ENCODE measurements at regions not wholly inside any gene's neighbourhood (a gene's known extent, or its start where the extent isn't known, plus 50 kb on each side); places are given as distances from the start of the nearest gene placed in this dataset.

DNA sequence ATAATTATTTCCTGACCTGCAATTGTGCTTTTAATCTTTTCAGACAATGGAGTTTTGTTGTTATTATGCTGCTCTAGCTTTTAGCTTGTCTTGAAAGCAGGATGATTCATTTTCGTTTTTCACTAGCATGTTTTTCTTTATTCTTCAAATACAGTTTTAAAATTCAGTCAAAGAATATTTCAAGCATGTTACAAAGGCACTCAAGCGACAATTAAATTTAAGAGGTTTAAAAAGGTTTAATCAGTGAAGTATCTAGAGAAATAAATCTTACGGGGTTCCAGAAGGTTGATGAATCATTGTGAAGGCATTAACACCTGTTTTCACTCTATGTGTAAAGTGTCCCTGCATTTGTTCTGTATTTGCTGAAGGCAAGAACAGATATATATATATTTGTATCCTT lies 390.7 kb upstream of the TMEFF2 start:
- ChIA-PET SMC1A (ENCODE audit: uncharacterized antibody, unreplicated experiment) (interaction anchor here (1.3 kb wide), 1 partner anchor 8 kb away, joined by 3 read pairs; no protein-coding TSS in a partner anchor), POLR2A (no interaction called here), RAD21 (ENCODE audit: unreplicated experiment) (interaction anchor here (1.2 kb wide), 1 partner anchor 999 kb away, joined by 3 read pairs; no protein-coding TSS in a partner anchor), CTCF (no interaction called here)
- H4K20me1 ChIP-seq (ENCODE audit: control insufficient read depth, insufficient read depth): no peaks in the 10 kb centered on the region
- no peaks in the 10 kb centered on the region for H3K36me3 ChIP-seq (ENCODE audit: control insufficient read depth in 2 of 2, insufficient read depth in 2 of 2, low read length in 1 of 2)
- H2AFZ ChIP-seq (ENCODE audit: control insufficient read depth, low read depth, low read length): no peak overlapping the region
- H3K27ac ChIP-seq (ENCODE audit: control insufficient read depth, insufficient read depth): no peak overlapping the region
- 30% methylated on average over 3 of the region's 3 CpGs for WGBS (ENCODE audit: insufficient coverage, insufficient replicate concordance, low lambda C conversion rate, missing lambda C conversion rate)
- DNase-seq (ENCODE audit: low read depth, low spot score) (no peak), ATAC-seq (no peak), FAIRE-seq (no peak)
- TF ChIP-seq JUNB (IDR thresholded peaks at IDR 0.05) (no peak), HDGF (IDR thresholded peaks at IDR 0.05) (no peak), SP1 (IDR thresholded peaks at IDR 0.05; ENCODE audit: low read depth, low read length) (no peak), ASH2L (IDR thresholded peaks at IDR 0.05; ENCODE audit: borderline replicate concordance, low read depth) (no peak), SPI1 (IDR thresholded peaks at IDR 0.05; ENCODE audit: borderline replicate concordance, insufficient read depth, low read depth, low read length) (no peak), TCF7 (IDR thresholded peaks at IDR 0.05; ENCODE audit: borderline replicate concordance) (no peak)
- TF ChIP-seq, protein P1, sequence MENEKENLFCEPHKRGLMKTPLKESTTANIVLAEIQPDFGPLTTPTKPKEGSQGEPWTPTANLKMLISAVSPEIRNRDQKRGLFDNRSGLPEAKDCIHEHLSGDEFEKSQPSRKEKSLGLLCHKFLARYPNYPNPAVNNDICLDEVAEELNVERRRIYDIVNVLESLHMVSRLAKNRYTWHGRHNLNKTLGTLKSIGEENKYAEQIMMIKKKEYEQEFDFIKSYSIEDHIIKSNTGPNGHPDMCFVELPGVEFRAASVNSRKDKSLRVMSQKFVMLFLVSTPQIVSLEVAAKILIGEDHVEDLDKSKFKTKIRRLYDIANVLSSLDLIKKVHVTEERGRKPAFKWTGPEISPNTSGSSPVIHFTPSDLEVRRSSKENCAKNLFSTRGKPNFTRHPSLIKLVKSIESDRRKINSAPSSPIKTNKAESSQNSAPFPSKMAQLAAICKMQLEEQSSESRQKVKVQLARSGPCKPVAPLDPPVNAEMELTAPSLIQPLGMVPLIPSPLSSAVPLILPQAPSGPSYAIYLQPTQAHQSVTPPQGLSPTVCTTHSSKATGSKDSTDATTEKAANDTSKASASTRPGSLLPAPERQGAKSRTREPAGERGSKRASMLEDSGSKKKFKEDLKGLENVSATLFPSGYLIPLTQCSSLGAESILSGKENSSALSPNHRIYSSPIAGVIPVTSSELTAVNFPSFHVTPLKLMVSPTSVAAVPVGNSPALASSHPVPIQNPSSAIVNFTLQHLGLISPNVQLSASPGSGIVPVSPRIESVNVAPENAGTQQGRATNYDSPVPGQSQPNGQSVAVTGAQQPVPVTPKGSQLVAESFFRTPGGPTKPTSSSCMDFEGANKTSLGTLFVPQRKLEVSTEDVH (IDR thresholded peaks at IDR 0.05; ENCODE audit: low read depth, partially characterized antibody): no peak
- TF ChIP-seq, protein P2, sequence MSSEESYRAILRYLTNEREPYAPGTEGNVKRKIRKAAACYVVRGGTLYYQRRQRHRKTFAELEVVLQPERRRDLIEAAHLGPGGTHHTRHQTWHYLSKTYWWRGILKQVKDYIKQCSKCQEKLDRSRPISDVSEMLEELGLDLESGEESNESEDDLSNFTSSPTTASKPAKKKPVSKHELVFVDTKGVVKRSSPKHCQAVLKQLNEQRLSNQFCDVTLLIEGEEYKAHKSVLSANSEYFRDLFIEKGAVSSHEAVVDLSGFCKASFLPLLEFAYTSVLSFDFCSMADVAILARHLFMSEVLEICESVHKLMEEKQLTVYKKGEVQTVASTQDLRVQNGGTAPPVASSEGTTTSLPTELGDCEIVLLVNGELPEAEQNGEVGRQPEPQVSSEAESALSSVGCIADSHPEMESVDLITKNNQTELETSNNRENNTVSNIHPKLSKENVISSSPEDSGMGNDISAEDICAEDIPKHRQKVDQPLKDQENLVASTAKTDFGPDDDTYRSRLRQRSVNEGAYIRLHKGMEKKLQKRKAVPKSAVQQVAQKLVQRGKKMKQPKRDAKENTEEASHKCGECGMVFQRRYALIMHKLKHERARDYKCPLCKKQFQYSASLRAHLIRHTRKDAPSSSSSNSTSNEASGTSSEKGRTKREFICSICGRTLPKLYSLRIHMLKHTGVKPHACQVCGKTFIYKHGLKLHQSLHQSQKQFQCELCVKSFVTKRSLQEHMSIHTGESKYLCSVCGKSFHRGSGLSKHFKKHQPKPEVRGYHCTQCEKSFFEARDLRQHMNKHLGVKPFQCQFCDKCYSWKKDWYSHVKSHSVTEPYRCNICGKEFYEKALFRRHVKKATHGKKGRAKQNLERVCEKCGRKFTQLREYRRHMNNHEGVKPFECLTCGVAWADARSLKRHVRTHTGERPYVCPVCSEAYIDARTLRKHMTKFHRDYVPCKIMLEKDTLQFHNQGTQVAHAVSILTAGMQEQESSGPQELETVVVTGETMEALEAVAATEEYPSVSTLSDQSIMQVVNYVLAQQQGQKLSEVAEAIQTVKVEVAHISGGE (CRISPR knock-in tag; IDR thresholded peaks at IDR 0.05): no peak
- TF ChIP-seq, protein P3, sequence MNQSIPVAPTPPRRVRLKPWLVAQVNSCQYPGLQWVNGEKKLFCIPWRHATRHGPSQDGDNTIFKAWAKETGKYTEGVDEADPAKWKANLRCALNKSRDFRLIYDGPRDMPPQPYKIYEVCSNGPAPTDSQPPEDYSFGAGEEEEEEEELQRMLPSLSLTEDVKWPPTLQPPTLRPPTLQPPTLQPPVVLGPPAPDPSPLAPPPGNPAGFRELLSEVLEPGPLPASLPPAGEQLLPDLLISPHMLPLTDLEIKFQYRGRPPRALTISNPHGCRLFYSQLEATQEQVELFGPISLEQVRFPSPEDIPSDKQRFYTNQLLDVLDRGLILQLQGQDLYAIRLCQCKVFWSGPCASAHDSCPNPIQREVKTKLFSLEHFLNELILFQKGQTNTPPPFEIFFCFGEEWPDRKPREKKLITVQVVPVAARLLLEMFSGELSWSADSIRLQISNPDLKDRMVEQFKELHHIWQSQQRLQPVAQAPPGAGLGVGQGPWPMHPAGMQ (IDR thresholded peaks at IDR 0.05; ENCODE audit: borderline replicate concordance): no peak
- TF ChIP-seq, protein P4, sequence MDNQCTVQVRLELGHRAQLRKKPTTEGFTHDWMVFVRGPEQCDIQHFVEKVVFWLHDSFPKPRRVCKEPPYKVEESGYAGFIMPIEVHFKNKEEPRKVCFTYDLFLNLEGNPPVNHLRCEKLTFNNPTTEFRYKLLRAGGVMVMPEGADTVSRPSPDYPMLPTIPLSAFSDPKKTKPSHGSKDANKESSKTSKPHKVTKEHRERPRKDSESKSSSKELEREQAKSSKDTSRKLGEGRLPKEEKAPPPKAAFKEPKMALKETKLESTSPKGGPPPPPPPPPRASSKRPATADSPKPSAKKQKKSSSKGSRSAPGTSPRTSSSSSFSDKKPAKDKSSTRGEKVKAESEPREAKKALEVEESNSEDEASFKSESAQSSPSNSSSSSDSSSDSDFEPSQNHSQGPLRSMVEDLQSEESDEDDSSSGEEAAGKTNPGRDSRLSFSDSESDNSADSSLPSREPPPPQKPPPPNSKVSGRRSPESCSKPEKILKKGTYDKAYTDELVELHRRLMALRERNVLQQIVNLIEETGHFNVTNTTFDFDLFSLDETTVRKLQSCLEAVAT (IDR thresholded peaks at IDR 0.05): no peak
- no peak overlapping the region for H3K4me2 ChIP-seq (ENCODE audit: control insufficient read depth, insufficient read depth)
- no TSS peak for BruUV-seq (replicated peaks)
- H3K4me1 ChIP-seq (ENCODE audit: control insufficient read depth, insufficient read depth, low read length): no peaks in the 10 kb centered on the region
- intact Hi-C loops (cut with micrococcal nuclease; ENCODE audit: unreplicated experiment) (no loop called here), in situ Hi-C loops (cut with MboI) (no loop called here)
- H3K4me3 ChIP-seq: no peak overlapping the region
- H3K9ac ChIP-seq (ENCODE audit: control insufficient read depth, insufficient read depth, low read length): no peak overlapping the region
- H3K27me3 ChIP-seq (replicated peaks in 1 of 2; ENCODE audit: control insufficient read depth in 2 of 2, insufficient read depth in 2 of 2, low read length in 1 of 2): no peaks in the 10 kb centered on the region
- no peaks in the 10 kb centered on the region for H3K9me3 ChIP-seq (replicated peaks; ENCODE audit: control insufficient read depth, insufficient read depth, low read length)
- H3K79me2 ChIP-seq (ENCODE audit: control insufficient read depth, insufficient read depth, low read length): no peaks in the 10 kb centered on the region

Measured in GM12878 (cell line).